GM21723 (cell line): ENCODE measurements at regions not wholly inside any gene's neighbourhood (a gene's known extent, or its start where the extent isn't known, plus 50 kb on each side); places are given as distances from the start of the nearest gene placed in this dataset.
A peak's percentile ranks its signal among the peaks of the same experiment; 100 is the strongest.

Experiments
- ATAC-seq: cut with Tn5 transposase; IDR thresholded peaks from one replicate; pipeline ENCODE4 v1.9.1; 2021; ENCODE audit warnings: mild to moderate bottlenecking, moderate library complexity; ENCODE audit not compliant: unreplicated experiment

GRCh38 chr4:112031712-112032328 is 113.4 kb upstream of the FAM241A start:
- ATAC-seq = peak; percentile 73

- ATAC-seq = no peak
Observed at GRCh38 chr4:112036886-112037285, 108.4 kb upstream of the FAM241A start.

GRCh38 chr4:112038861-112039260 is 106.4 kb upstream of the FAM241A start:
- ATAC-seq = no peak

- peak; percentile 85 for ATAC-seq
Observed at GRCh38 chr4:112049119-112049518, 96.1 kb upstream of the FAM241A start.

GRCh38 chr4:112053825-112054350 is 91.4 kb upstream of the FAM241A start:
- ATAC-seq = no peak

- ATAC-seq = no peak
Observed at GRCh38 chr4:112055100-112055499, 90.2 kb upstream of the FAM241A start.

- no peak for ATAC-seq
Observed at GRCh38 chr4:112057470-112057869, 87.8 kb upstream of the FAM241A start.

- ATAC-seq = no peak
Observed at GRCh38 chr4:112058433-112058832, 86.8 kb upstream of the FAM241A start.

GRCh38 chr4:112060212-112060611 is 85.0 kb upstream of the FAM241A start:
- ATAC-seq = no peak

GRCh38 chr4:112061207-112061817 is 83.9 kb upstream of the FAM241A start:
- ATAC-seq = no peak

- ATAC-seq = no peak
Observed at GRCh38 chr4:112063260-112063659, 82.0 kb upstream of the FAM241A start.

- no peak for ATAC-seq
Observed at GRCh38 chr4:112069110-112069509, 76.1 kb upstream of the FAM241A start.

GRCh38 chr4:112073181-112073580 is 72.1 kb upstream of the FAM241A start:
- ATAC-seq = no peak

GRCh38 chr4:112075129-112075753 is 70.0 kb upstream of the FAM241A start:
- ATAC-seq = peak; percentile 88

GRCh38 chr4:112075906-112076305 is 69.3 kb upstream of the FAM241A start:
- ATAC-seq = no peak

- no peak for ATAC-seq
Observed at GRCh38 chr4:112076919-112077608, 68.2 kb upstream of the FAM241A start.

GRCh38 chr4:112077743-112078142 is 67.5 kb upstream of the FAM241A start:
- ATAC-seq = no peak

- no peak for ATAC-seq
Observed at GRCh38 chr4:112082954-112083586, 62.2 kb upstream of the FAM241A start.

GRCh38 chr4:112083587-112084347 is 61.5 kb upstream of the FAM241A start:
- no peak for ATAC-seq
